Epithelial cell of prostate (primary cell): ENCODE measurements at regions not wholly inside any gene's neighbourhood (a gene's known extent, or its start where the extent isn't known, plus 50 kb on each side); places are given as distances from the start of the nearest gene placed in this dataset.

ENCODE experiments used
- DNase-seq: peaks from one replicate; pipeline ENCODE4 v3.0.0-alpha.2; 2011; ENCODE audit warnings: low read depth, low spot score
- H3K27ac ChIP-seq: fragments of 450-650 bp; 2 replicates; pipeline ENCODE4 v1.5.1; 2017; ENCODE audit warnings: mild to moderate bottlenecking

- no peak for DNase-seq
- no peak overlapping the region for H3K27ac ChIP-seq
Measured at GRCh38 chr15:97045666-97046421, 715.3 kb downstream of the NR2F2 start.

- DNase-seq = no peak
- no peak overlapping the region for H3K27ac ChIP-seq
Measured at GRCh38 chr15:97052513-97052912, 722.0 kb downstream of the NR2F2 start.

- H3K27ac ChIP-seq = no peak overlapping the region
- DNase-seq = no peak
Measured at GRCh38 chr15:97053635-97054034, 723.1 kb downstream of the NR2F2 start.

- DNase-seq = no peak
- H3K27ac ChIP-seq = no peak overlapping the region
Measured at GRCh38 chr15:97057503-97057902, 727.0 kb downstream of the NR2F2 start.

- no peak overlapping the region for H3K27ac ChIP-seq
- DNase-seq = no peak
Measured at GRCh38 chr15:97059281-97059680, 728.8 kb downstream of the NR2F2 start.

- DNase-seq = no peak
- no peak overlapping the region for H3K27ac ChIP-seq
Measured at GRCh38 chr15:97061392-97061791, 730.9 kb downstream of the NR2F2 start.

GRCh38 chr15:97071668-97072067 lies 741.2 kb downstream of the NR2F2 start:
- H3K27ac ChIP-seq = no peak overlapping the region
- DNase-seq = no peak

GRCh38 chr15:97072545-97072944 lies 742.0 kb downstream of the NR2F2 start:
- no peak overlapping the region for H3K27ac ChIP-seq
- DNase-seq = no peak

GRCh38 chr15:97076011-97076410 lies 745.5 kb downstream of the NR2F2 start:
- H3K27ac ChIP-seq = no peak overlapping the region
- DNase-seq = no peak

- no peak for DNase-seq
- H3K27ac ChIP-seq = no peak overlapping the region
Measured at GRCh38 chr15:97077975-97078374, 747.5 kb downstream of the NR2F2 start.

- DNase-seq = no peak
- no peak overlapping the region for H3K27ac ChIP-seq
Measured at GRCh38 chr15:97078591-97078990, 748.1 kb downstream of the NR2F2 start.

GRCh38 chr15:97081666-97082226 lies 751.2 kb downstream of the NR2F2 start:
- DNase-seq = no peak
- no peak overlapping the region for H3K27ac ChIP-seq

- DNase-seq = no peak
- no peak overlapping the region for H3K27ac ChIP-seq
Measured at GRCh38 chr15:97082830-97083229, 752.3 kb downstream of the NR2F2 start.

GRCh38 chr15:97084650-97085049 lies 754.1 kb downstream of the NR2F2 start:
- DNase-seq = no peak

GRCh38 chr15:97085731-97086130 lies 755.2 kb downstream of the NR2F2 start:
- no peak for DNase-seq
- no peak overlapping the region for H3K27ac ChIP-seq

More at GRCh38 chr15:97084650-97085049, 754.1 kb downstream of the NR2F2 start:
- H3K27ac ChIP-seq = no peak overlapping the region

GRCh38 chr15:97087006-97087741 lies 756.7 kb downstream of the NR2F2 start:
- no peak for DNase-seq
- no peak overlapping the region for H3K27ac ChIP-seq

- no peak overlapping the region for H3K27ac ChIP-seq
- no peak for DNase-seq
Measured at GRCh38 chr15:97091093-97091492, 760.6 kb downstream of the NR2F2 start.

GRCh38 chr15:97092656-97093055 lies 762.2 kb downstream of the NR2F2 start:
- DNase-seq = no peak
- no peak overlapping the region for H3K27ac ChIP-seq

- H3K27ac ChIP-seq = no peak overlapping the region
- DNase-seq = no peak
Measured at GRCh38 chr15:97096303-97096835, 765.9 kb downstream of the NR2F2 start.

GRCh38 chr15:97099040-97099439 lies 768.5 kb downstream of the NR2F2 start:
- DNase-seq = no peak
- H3K27ac ChIP-seq = no peak overlapping the region

- H3K27ac ChIP-seq = no peak overlapping the region
Measured at GRCh38 chr15:97101572-97101971, 771.1 kb downstream of the NR2F2 start.

More at GRCh38 chr15:97101572-97101971, 771.1 kb downstream of the NR2F2 start:
- DNase-seq = no peak
